HCT116 (cell line): ENCODE measurements at regions not wholly inside any gene's neighbourhood (a gene's known extent, or its start where the extent isn't known, plus 50 kb on each side); places are given as distances from the start of the nearest gene placed in this dataset.

ENCODE experiments used
- ATAC-seq: fragments of 200-7000 bp; cut with Tn5 transposase; 2 replicates; pipeline ENCODE4 v1.9.1; 2020; ENCODE audit warnings: mild to moderate bottlenecking, moderate library complexity
- BruUV-seq: library from RNA; stranded (reverse); fragments of 400-500 nt; replicated peaks from 2 replicates; lab custom pipeline; 2021; lab: Mats Ljungman, UMichigan
- CTCF ChIA-PET: fragments of 300-600 bp; sonication (Branson Sonifier 250); formaldehyde crosslinking; loops from one replicate; lab custom pipeline; 2021; ENCODE audit warnings: antibody characterized with exemption; lab: Charles Lee
- POLR2A ChIA-PET: fragments of 300-600, 350-600 bp; sonication (Branson Sonifier 250); formaldehyde crosslinking; loops from one replicate; lab custom pipeline; 2021; ENCODE audit warnings: antibody characterized with exemption; lab: Charles Lee
- RAD21 ChIA-PET, 2 experiments: fragments of 300-600 bp; sonication (Branson Sonifier 250); formaldehyde crosslinking; loops; one replicate each; lab custom pipeline; 2023; ENCODE audit warnings: low total read pairs in 2 of 2; ENCODE audit not compliant: uncharacterized antibody in 2 of 2, unreplicated experiment in 2 of 2, low non-redundant PET in 1 of 2; lab: Charles Lee
- DNase-seq: peaks from one replicate; pipeline ENCODE4 v3.0.0-alpha.2; 2010; ENCODE audit warnings: low read depth, low spot score
- H2AFZ ChIP-seq: fragments of 200-600 bp; shearing (Covaris generic), sonication (generic); 2 replicates; pipeline ENCODE4 v1.6.1; 2017; ENCODE audit warnings: low read depth, mixed run types, mixed read lengths, antibody characterized with exemption, low read length; ENCODE audit not compliant: poor library complexity, severe bottlenecking
- H3K27ac ChIP-seq: 2 replicates; pipeline ENCODE4 v1.5.1; 2012; ENCODE audit warnings: low read depth, low read length
- H3K27me3 ChIP-seq: fragments of 200-600 bp; sonication (generic); 2 replicates; pipeline ENCODE4 v1.6.1; 2016; ENCODE audit warnings: mixed run types, low read length, mixed read lengths; ENCODE audit not compliant: insufficient read depth
- H3K36me3 ChIP-seq, 2 experiments: fragments of 200-500 bp in 1 of 2; fragments of 200-600 bp in 1 of 2; sonication (Bioruptor generic) in 1 of 2; sonication (generic) in 1 of 2; 2 replicates each; pipeline versions ENCODE4 v1.5.1 to v1.6.1; 2014 to 2016; ENCODE audit warnings: low read length in 2 of 2, inconsistent platforms in 1 of 2, mixed read lengths in 1 of 2, mixed run types in 1 of 2; ENCODE audit not compliant: insufficient read depth in 2 of 2, control insufficient read depth in 1 of 2
- H3K4me1 ChIP-seq, 2 experiments: fragments of 200-600 bp in 1 of 2; sonication (generic) in 1 of 2; 2 replicates each; pipeline versions ENCODE4 v1.5.1 to v1.6.1; 2012 to 2017; ENCODE audit warnings: low read length in 2 of 2, inconsistent platforms in 1 of 2, mild to moderate bottlenecking in 1 of 2, mixed read lengths in 1 of 2, mixed run types in 1 of 2, moderate library complexity in 1 of 2; ENCODE audit not compliant: insufficient read depth in 2 of 2, control insufficient read depth in 1 of 2
- H3K4me2 ChIP-seq: fragments of 200-600 bp; sonication (generic); 2 replicates; pipeline ENCODE4 v1.6.1; 2017; ENCODE audit warnings: mixed run types, low read length, mixed read lengths
- H3K4me3 ChIP-seq, 2 experiments: fragments of 200-600 bp in 1 of 2; sonication (generic) in 1 of 2; replicated peaks in 1 of 2; 2 replicates each; pipeline ENCODE4 v1.5.1; 2011 to 2016; ENCODE audit warnings: low read length in 2 of 2, control low read depth in 1 of 2, low read depth in 1 of 2, mild to moderate bottlenecking in 1 of 2, mixed read lengths in 1 of 2, mixed run types in 1 of 2
- H3K79me2 ChIP-seq: fragments of 200-600 bp; sonication (generic); 2 replicates; pipeline ENCODE4 v1.6.1; 2017; ENCODE audit warnings: mild to moderate bottlenecking, mixed run types, low read length, moderate library complexity, mixed read lengths; ENCODE audit not compliant: insufficient read depth
- H3K9ac ChIP-seq: fragments of 200-600 bp; sonication (generic); 2 replicates; pipeline ENCODE4 v1.6.1; 2016; ENCODE audit warnings: low read length, mixed read lengths
- H3K9me2 ChIP-seq: fragments of 200-600 bp; sonication (generic), shearing (Covaris generic); 2 replicates; pipeline ENCODE4 v1.6.1; 2017; ENCODE audit warnings: mixed run types, mild to moderate bottlenecking, moderate library complexity; ENCODE audit not compliant: insufficient read depth
- H3K9me3 ChIP-seq, 2 experiments: fragments of 200-500 bp in 1 of 2; fragments of 200-600 bp in 1 of 2; sonication (Bioruptor generic) in 1 of 2; sonication (generic) in 1 of 2; 2 replicates each; pipeline ENCODE4 v1.6.1; 2014 to 2017; ENCODE audit warnings: low read length in 2 of 2, mixed read lengths in 2 of 2, inconsistent platforms in 1 of 2, low read depth in 1 of 2, mild to moderate bottlenecking in 1 of 2, mixed run types in 1 of 2, moderate library complexity in 1 of 2; ENCODE audit not compliant: control insufficient read depth in 1 of 2, insufficient read depth in 1 of 2
- H4K20me1 ChIP-seq: fragments of 200-600 bp; sonication (generic), shearing (Covaris generic); 2 replicates; pipeline ENCODE4 v1.6.1; 2017; ENCODE audit warnings: mixed run types, mild to moderate bottlenecking, moderate library complexity; ENCODE audit not compliant: insufficient read depth
- ATF3 ChIP-seq: IDR thresholded peaks from 2 replicates; pipeline ENCODE4 v1.6.1; 2012
- CEBPB ChIP-seq: IDR thresholded peaks from 2 replicates; pipeline ENCODE4 v1.6.1; 2012; ENCODE audit warnings: low read depth
- EGR1 ChIP-seq: IDR thresholded peaks from 2 replicates; pipeline ENCODE4 v1.6.1; 2012; ENCODE audit warnings: low read depth
- ELF1 ChIP-seq: IDR thresholded peaks from 2 replicates; pipeline ENCODE4 v1.6.1; 2012; ENCODE audit warnings: low read depth, borderline replicate concordance
- EZH2 ChIP-seq: fragments of 200-600 bp; sonication (generic); IDR thresholded peaks from 2 replicates; pipeline ENCODE4 v1.6.1; 2017; ENCODE audit warnings: antibody characterized with exemption, mixed run types
- EZH2phosphoT487 ChIP-seq: fragments of 200-600 bp; IDR thresholded peaks from 2 replicates; pipeline ENCODE4 v1.6.1; 2018; ENCODE audit warnings: antibody characterized with exemption, borderline replicate concordance
- FOSL1 ChIP-seq: IDR thresholded peaks from 2 replicates; pipeline ENCODE4 v1.6.1; 2012; ENCODE audit warnings: low read depth
- MAX ChIP-seq: IDR thresholded peaks from 2 replicates; pipeline ENCODE4 v1.6.1; 2012
- POLR2A ChIP-seq: IDR thresholded peaks from 2 replicates; pipeline ENCODE4 v1.7.0; 2011; ENCODE audit warnings: borderline replicate concordance; ENCODE audit not compliant: insufficient read depth, insufficient read length; ENCODE audit errors: extremely low read depth
- POLR2AphosphoS5 ChIP-seq: IDR thresholded peaks from 2 replicates; pipeline ENCODE4 v1.6.1; 2011; ENCODE audit warnings: mild to moderate bottlenecking, low read depth, low read length, moderate library complexity
- RAD21 ChIP-seq: IDR thresholded peaks from 2 replicates; pipeline ENCODE4 v1.6.1; 2012; ENCODE audit warnings: low read depth, mild to moderate bottlenecking
- SIN3A ChIP-seq: IDR thresholded peaks from 2 replicates; pipeline ENCODE4 v1.6.1; 2012; ENCODE audit warnings: low read depth
- TCF7L2 ChIP-seq: IDR thresholded peaks from 2 replicates; pipeline ENCODE4 v1.7.0; 2011; ENCODE audit warnings: borderline replicate concordance, inconsistent platforms; ENCODE audit not compliant: insufficient read depth, insufficient read length; ENCODE audit errors: extremely low read depth
- ZBTB33 ChIP-seq: IDR thresholded peaks from 2 replicates; pipeline ENCODE4 v1.6.1; 2011; ENCODE audit warnings: mild to moderate bottlenecking, low read length, moderate library complexity; ENCODE audit not compliant: insufficient replicate concordance; ENCODE audit errors: extremely low read depth
- intact Hi-C: fragments of 100-400 bp; cut with micrococcal nuclease; formaldehyde crosslinking; loops from 2 replicates; pipeline ENCODE4 v1.10.0; 2022

GRCh38 chr2:224187220-224187619 lies 148.1 kb upstream of the SERPINE2 start:
- Histone ChIP-seq H4K20me1 (no peaks in the 10 kb centered on the region), H3K27me3 (no peaks in the 10 kb centered on the region), H3K9ac (no peak overlapping the region), H3K36me3 (no peaks in the 10 kb centered on the region; a peak in 1 of 4 replicates), H2AFZ (no peak overlapping the region), H3K9me3 (no peaks in the 10 kb centered on the region), H3K9me2 (no peaks in the 10 kb centered on the region), H3K79me2 (no peaks in the 10 kb centered on the region), H3K4me2 (no peak overlapping the region), H3K4me3 (no peak overlapping the region), H3K27ac (no peak overlapping the region), H3K4me1 (no peaks in the 10 kb centered on the region)
- DNase-seq (no peak), ATAC-seq (no peak)
- intact Hi-C loops: no loop called here
- no TSS peak for BruUV-seq
- CTCF ChIA-PET: no interaction called here
- no peak for TF ChIP-seq TCF7L2
- no peak for TF ChIP-seq CEBPB
- TF ChIP-seq ELF1: no peak
- no peak for TF ChIP-seq POLR2AphosphoS5
- TF ChIP-seq RAD21: no peak
- no peak for TF ChIP-seq FOSL1
- TF ChIP-seq SIN3A: no peak
- no peak for TF ChIP-seq ZBTB33
- no peak for TF ChIP-seq EGR1
- TF ChIP-seq EZH2: no peak
- no peak for TF ChIP-seq EZH2phosphoT487
- no peak for TF ChIP-seq POLR2A
- TF ChIP-seq MAX: no peak
- TF ChIP-seq ATF3: no peak
- POLR2A ChIA-PET: no interaction called here
- RAD21 ChIA-PET: no interaction called here
